ENCODE measurements at regions not wholly inside any gene's neighbourhood (a gene's known extent, or its start where the extent isn't known, plus 50 kb on each side); places are given as distances from the start of the nearest gene placed in this dataset.

DNA sequence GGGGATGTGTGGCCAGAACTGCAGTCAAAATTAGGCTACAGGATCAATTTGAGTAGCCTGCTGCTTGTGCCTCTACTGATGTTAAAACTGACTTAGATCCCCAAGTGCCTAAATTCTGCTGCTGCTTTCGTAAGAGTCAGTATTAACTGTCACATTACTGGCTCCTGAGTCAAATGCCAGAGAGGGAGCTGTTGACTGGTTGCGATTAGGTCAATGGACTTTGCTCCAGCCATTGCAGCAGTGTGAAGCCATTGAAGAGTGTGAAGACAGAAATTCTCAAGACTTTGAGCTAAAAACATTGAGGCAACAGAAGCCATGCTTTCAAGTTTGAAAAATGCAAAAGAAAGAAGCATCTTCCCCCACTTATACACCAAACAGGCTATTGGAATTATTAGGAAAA, 151.1 kb upstream of the MITF start:
- TF ChIP-seq, protein P1, sequence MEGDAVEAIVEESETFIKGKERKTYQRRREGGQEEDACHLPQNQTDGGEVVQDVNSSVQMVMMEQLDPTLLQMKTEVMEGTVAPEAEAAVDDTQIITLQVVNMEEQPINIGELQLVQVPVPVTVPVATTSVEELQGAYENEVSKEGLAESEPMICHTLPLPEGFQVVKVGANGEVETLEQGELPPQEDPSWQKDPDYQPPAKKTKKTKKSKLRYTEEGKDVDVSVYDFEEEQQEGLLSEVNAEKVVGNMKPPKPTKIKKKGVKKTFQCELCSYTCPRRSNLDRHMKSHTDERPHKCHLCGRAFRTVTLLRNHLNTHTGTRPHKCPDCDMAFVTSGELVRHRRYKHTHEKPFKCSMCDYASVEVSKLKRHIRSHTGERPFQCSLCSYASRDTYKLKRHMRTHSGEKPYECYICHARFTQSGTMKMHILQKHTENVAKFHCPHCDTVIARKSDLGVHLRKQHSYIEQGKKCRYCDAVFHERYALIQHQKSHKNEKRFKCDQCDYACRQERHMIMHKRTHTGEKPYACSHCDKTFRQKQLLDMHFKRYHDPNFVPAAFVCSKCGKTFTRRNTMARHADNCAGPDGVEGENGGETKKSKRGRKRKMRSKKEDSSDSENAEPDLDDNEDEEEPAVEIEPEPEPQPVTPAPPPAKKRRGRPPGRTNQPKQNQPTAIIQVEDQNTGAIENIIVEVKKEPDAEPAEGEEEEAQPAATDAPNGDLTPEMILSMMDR (IDR thresholded peaks at IDR 0.05) = no peak
- TF ChIP-seq POLR2AphosphoS5 (IDR thresholded peaks at IDR 0.05) (no peak), EP300 (IDR thresholded peaks at IDR 0.05) (no peak), POLR2A (IDR thresholded peaks at IDR 0.05) (no peak)
- H3K4me1 ChIP-seq = no peaks in the 10 kb centered on the region
- H3K9me3 ChIP-seq = peaks cover 10 to 19% (median 11%) of the 10 kb centered on the region in 4 donors
- 86 to 88% methylated on average over 2 of the region's 2 CpGs for WGBS, 2 donors
- no peak overlapping the region for H3K4me3 ChIP-seq
- ATAC-seq (ENCODE audit: low FRiP score in 2 of 2) = no peak
- H3K36me3 ChIP-seq = no peaks in the 10 kb centered on the region
- no peak for DNase-seq
- H3K27ac ChIP-seq = no peak overlapping the region
- H3K27me3 ChIP-seq = no peaks in the 10 kb centered on the region

DNA sequence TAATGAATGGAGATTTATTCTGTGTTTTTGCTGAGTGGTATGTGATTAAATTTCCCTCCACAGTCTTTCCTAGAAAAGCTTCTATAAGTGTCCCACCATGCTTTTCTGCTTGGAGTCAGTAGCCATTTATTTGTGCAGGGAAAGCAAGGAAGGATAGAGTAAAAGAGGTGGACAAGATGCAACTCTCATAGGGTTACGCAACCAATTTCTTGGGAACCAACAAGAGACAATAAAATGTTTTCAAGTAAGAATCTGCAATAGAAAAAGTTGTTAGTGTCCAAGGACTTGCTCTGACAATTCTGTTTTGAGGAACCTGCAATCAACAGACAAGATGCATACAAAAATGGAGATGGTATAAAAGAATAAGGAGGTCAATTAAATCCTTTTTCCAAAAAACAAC, 153.8 kb upstream of the MITF start:
- Histone ChIP-seq H3K9me3 (peaks cover 10 to 19% (median 11%) of the 10 kb centered on the region in 4 donors), H3K27me3 (no peaks in the 10 kb centered on the region), H3K27ac (no peak overlapping the region), H3K36me3 (no peaks in the 10 kb centered on the region), H3K4me3 (no peak overlapping the region), H3K4me1 (no peaks in the 10 kb centered on the region)
- ATAC-seq (ENCODE audit: low FRiP score in 2 of 2) (no peak), DNase-seq (no peak)
- TF ChIP-seq EP300 (IDR thresholded peaks at IDR 0.05) = no peak
- TF ChIP-seq, protein P1 (IDR thresholded peaks at IDR 0.05) = no peak
- no peak for TF ChIP-seq POLR2A (IDR thresholded peaks at IDR 0.05)
- TF ChIP-seq POLR2AphosphoS5 (IDR thresholded peaks at IDR 0.05) = no peak
- WGBS, 2 donors = 93% methylated on average over 1 of the region's 1 CpG

DNA sequence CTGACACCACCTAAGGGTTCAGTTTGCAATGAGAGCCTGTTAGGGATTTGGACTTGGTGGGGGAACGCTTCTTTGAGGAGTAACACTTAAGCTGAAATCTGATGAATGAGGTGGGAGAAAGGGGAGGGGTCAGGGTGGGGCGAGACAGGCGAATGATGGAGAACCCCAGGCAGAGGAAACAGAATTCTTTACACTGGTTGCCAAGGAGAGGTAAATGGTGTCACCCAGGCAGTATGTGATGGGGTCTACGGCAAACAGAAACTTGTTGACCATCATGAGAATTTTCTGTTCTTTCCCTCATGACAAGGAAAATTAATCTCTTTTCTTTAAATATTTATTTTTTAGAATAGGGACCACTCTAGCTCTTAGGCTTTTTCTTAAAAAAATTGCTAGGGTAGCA, 157.2 kb upstream of the MITF start:
- ATAC-seq (ENCODE audit: low FRiP score in 2 of 2) = no peak

DNA sequence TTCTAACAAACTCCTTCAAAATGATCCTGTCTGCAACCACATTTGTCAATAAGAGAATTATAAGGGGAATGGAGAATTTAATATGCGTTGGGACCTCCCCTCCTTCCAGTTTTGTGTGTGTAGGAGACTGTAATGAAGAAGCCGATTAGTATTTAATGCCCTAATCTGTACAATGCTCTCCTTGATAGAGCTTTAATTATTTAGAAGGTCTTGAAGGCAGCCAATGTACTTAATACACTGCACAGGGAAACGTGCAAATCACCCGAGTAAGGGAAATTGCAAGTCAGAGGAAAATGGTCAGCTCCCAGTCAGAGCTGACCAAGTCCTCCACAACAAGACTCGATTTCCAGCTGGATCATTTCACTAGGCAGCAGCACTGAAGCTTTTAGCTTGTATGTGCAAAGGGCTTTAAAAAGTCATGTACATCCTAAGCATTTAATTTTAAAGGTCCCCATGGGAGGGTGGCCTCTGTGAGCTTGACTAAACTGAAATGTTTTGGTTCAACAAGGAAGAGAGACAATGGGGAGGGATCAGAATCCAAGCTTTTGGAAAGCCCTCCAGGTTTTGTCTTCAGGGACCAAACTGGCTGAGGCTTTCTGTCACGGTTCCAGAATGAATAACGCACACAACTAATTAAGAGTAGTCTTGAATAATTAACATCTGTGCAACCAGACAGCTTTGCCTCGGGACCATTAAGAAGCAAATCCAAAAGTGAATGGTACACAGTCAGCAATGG, 159.8 kb upstream of the MITF start:
- Histone ChIP-seq H3K27ac (no peak overlapping the region), H3K4me1 (no peaks in the 10 kb centered on the region), H3K9me3 (no peaks in the 10 kb centered on the region), H3K27me3 (no peaks in the 10 kb centered on the region), H3K36me3 (no peaks in the 10 kb centered on the region), H3K4me3 (no peak overlapping the region)
- DNase-seq (no peak), ATAC-seq (ENCODE audit: low FRiP score in 2 of 2) (no peak)
- no peak for TF ChIP-seq POLR2AphosphoS5 (IDR thresholded peaks at IDR 0.05)
- no peak for TF ChIP-seq POLR2A (IDR thresholded peaks at IDR 0.05)
- no peak for TF ChIP-seq EP300 (IDR thresholded peaks at IDR 0.05)
- TF ChIP-seq, protein P1 (IDR thresholded peaks at IDR 0.05) = no peak
- WGBS, 2 donors = 66 to 67% methylated on average over 8 of the region's 8 CpGs

More for the DNA sequence above, 157.2 kb upstream of the MITF start:
- Histone ChIP-seq H3K36me3 (no peaks in the 10 kb centered on the region), H3K27ac (no peak overlapping the region), H3K27me3 (no peaks in the 10 kb centered on the region), H3K4me1 (no peaks in the 10 kb centered on the region), H3K9me3 (peaks cover 3 to 7% (median 5%) of the 10 kb centered on the region in 4 donors), H3K4me3 (no peak overlapping the region)
- TF ChIP-seq POLR2A (IDR thresholded peaks at IDR 0.05) = no peak
- DNase-seq = no peak
- 60 to 62% methylated on average over 4 of the region's 4 CpGs for WGBS, 2 donors

DNA sequence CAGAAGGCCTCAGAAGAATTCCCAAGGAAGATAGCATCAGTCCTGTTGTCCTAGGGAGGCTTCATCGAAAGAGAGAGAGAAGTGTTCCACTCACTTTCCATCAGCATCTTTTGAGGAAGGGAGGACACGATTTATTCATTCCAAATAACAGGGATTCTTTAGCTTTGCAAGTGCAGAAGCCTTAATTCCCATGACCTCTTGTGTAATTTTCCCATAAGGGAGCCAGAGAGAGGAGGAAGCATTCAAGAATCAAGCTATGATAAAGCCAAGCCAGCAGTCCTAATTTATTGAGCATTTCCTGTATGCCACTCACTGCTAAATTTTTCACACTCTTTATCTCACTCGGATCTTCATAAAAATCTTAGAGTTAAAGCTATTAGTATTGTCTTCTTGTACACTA, 169.7 kb upstream of the MITF start:
- TF ChIP-seq POLR2A (IDR thresholded peaks at IDR 0.05) = no peak
- TF ChIP-seq POLR2AphosphoS5 (IDR thresholded peaks at IDR 0.05) = no peak
- TF ChIP-seq, protein P1 (IDR thresholded peaks at IDR 0.05) = no peak
- no peak for TF ChIP-seq EP300 (IDR thresholded peaks at IDR 0.05)
- no peaks in the 10 kb centered on the region for H3K4me1 ChIP-seq
- H3K36me3 ChIP-seq = no peaks in the 10 kb centered on the region
- no peak overlapping the region for H3K27ac ChIP-seq
- DNase-seq (no peak), ATAC-seq (ENCODE audit: low FRiP score in 2 of 2) (no peak)
- no peaks in the 10 kb centered on the region for H3K9me3 ChIP-seq
- 48 to 65% methylated on average over 3 of the region's 3 CpGs for WGBS, 2 donors
- H3K4me3 ChIP-seq = no peak overlapping the region
- H3K27me3 ChIP-seq = no peaks in the 10 kb centered on the region
